ENCODE measurements at regions not wholly inside any gene's neighbourhood (a gene's known extent, or its start where the extent isn't known, plus 50 kb on each side); places are given as distances from the start of the nearest gene placed in this dataset.

DNA sequence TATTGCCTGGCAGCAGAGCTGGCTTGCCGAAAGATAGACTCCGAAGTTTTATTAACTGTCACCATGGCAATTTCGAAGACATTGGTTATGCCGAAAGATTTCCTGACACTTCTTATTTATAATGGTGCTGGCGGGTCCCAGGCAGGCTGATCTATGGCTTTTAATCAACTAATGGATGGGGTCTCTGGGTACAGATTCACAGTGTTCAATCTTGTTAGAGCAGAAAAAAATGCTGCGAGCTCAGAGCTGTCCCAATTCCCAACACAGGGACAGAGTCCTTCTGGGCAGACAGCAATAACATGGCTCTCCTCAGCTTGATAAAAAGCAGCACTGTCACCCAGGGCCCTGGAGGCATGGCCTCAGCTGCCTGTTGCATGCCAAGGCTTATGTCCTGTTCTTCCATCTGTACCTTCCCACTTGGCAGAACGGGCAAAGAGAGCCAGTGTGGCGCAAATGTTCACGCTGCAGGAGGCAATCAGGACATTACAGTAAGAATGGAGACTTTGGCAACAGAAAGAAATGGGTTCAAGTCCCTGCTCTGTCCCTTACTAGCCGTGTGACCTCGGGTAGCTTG, 228.2 kb upstream of the PWP1 start:
- Histone ChIP-seq H3K4me1 (replicated peaks) (no peaks in the 10 kb centered on the region), H3K27me3 (replicated peaks; ENCODE audit: insufficient read depth) (no peaks in the 10 kb centered on the region), H3K27ac (no peak overlapping the region), H3K36me3 (no peaks in the 10 kb centered on the region), H3K9me3 (no peaks in the 10 kb centered on the region), H3K4me3 (no peak overlapping the region)
- no peak for TF ChIP-seq POLR2AphosphoS5 (IDR thresholded peaks at IDR 0.05)
- TF ChIP-seq, protein P1, sequence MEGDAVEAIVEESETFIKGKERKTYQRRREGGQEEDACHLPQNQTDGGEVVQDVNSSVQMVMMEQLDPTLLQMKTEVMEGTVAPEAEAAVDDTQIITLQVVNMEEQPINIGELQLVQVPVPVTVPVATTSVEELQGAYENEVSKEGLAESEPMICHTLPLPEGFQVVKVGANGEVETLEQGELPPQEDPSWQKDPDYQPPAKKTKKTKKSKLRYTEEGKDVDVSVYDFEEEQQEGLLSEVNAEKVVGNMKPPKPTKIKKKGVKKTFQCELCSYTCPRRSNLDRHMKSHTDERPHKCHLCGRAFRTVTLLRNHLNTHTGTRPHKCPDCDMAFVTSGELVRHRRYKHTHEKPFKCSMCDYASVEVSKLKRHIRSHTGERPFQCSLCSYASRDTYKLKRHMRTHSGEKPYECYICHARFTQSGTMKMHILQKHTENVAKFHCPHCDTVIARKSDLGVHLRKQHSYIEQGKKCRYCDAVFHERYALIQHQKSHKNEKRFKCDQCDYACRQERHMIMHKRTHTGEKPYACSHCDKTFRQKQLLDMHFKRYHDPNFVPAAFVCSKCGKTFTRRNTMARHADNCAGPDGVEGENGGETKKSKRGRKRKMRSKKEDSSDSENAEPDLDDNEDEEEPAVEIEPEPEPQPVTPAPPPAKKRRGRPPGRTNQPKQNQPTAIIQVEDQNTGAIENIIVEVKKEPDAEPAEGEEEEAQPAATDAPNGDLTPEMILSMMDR (IDR thresholded peaks at IDR 0.05) = no peak
- TF ChIP-seq POLR2A (IDR thresholded peaks at IDR 0.05) = no peak
- DNase-seq (ENCODE audit: low spot score) = no peak
- intact Hi-C loops (cut with DNase I) = no loop called here
- WGBS = 63% methylated on average over 11 of the region's 11 CpGs

DNA sequence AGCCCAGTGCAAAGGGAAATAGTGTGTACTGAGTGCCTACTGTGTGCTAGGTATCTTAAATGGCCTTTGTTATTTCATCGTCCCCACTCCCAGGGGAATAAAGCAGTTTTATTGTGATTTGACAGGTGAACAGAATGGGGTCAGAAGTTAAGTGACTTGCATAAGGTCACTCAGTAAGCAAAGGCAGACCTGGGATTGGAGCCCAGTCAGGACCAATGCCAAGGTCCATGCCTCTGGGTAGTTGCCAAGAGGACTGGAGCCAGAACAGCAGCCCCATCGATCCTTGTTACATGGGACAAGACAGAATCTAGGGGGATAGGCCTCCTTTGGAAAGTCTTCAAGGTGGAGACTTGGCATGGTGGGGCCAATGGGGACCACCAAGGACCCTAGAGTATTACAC, 227.4 kb upstream of the PWP1 start:
- no peaks in the 10 kb centered on the region for H3K27me3 ChIP-seq (replicated peaks; ENCODE audit: insufficient read depth)
- no peaks in the 10 kb centered on the region for H3K4me1 ChIP-seq (replicated peaks)
- no peak for DNase-seq (ENCODE audit: low spot score)
- H3K4me3 ChIP-seq = no peak overlapping the region
- WGBS = 65% methylated on average over 2 of the region's 2 CpGs
- H3K36me3 ChIP-seq = no peaks in the 10 kb centered on the region
- H3K9me3 ChIP-seq = no peaks in the 10 kb centered on the region
- TF ChIP-seq POLR2A (IDR thresholded peaks at IDR 0.05) (no peak), POLR2AphosphoS5 (IDR thresholded peaks at IDR 0.05) (no peak)
- TF ChIP-seq, protein P1 (IDR thresholded peaks at IDR 0.05) = no peak
- intact Hi-C loops (cut with DNase I) = no loop called here
- no peak overlapping the region for H3K27ac ChIP-seq

DNA sequence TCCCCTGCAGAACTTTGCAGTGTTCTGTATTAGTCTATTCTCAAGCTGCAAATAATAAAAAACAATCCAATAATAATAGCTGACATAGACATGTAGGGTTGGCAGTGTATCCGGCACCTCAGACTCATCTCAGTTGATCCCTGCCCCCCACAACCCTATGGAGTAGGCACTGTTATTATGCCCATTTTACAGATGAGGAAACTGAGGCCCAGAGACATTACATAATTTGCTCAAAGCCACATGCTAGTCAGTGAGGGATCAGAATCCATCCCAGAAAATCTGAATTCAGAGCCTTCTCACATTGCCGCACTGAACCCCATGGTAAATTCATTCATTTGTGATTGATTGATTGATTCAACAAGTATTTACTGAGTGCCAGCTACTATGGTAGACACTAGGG, 226.6 kb upstream of the PWP1 start:
- H3K4me1 ChIP-seq (replicated peaks) = no peaks in the 10 kb centered on the region
- intact Hi-C loops (cut with DNase I) = no loop called here
- H3K9me3 ChIP-seq = no peaks in the 10 kb centered on the region
- H3K27me3 ChIP-seq (replicated peaks; ENCODE audit: insufficient read depth) = no peaks in the 10 kb centered on the region
- DNase-seq (ENCODE audit: low spot score) = no peak
- no peak overlapping the region for H3K27ac ChIP-seq
- 100% methylated on average over 2 of the region's 2 CpGs for WGBS
- no peaks in the 10 kb centered on the region for H3K36me3 ChIP-seq
- TF ChIP-seq POLR2AphosphoS5 (IDR thresholded peaks at IDR 0.05) (no peak), POLR2A (IDR thresholded peaks at IDR 0.05) (no peak)
- TF ChIP-seq, protein P1 (IDR thresholded peaks at IDR 0.05) = no peak
- H3K4me3 ChIP-seq = no peak overlapping the region

DNA sequence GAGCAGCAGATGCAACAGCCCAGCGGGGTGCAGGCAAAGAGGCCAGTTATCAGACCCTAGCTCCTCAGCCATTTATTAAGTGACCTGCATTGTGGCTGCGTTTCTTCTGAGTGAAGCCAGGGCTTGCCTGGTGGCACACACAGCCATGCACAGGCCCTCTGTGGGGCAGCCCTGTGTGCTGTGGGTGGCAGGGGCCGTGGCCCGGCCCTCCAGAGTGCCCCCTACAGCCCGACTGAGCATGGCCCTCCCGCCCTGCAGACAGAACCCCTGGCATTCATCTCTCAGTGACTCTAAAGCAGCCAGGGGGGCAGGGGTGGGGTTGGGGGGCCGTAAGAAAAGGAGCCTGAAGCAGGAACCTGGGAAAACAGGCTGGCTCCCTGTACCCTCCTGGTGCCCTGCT, 226.0 kb upstream of the PWP1 start:
- intact Hi-C loops (cut with DNase I) = no loop called here
- no peak overlapping the region for H3K27ac ChIP-seq
- H3K36me3 ChIP-seq = no peaks in the 10 kb centered on the region
- no peaks in the 10 kb centered on the region for H3K9me3 ChIP-seq
- no peaks in the 10 kb centered on the region for H3K27me3 ChIP-seq (replicated peaks; ENCODE audit: insufficient read depth)
- TF ChIP-seq, protein P1 (IDR thresholded peaks at IDR 0.05) = no peak
- TF ChIP-seq POLR2AphosphoS5 (IDR thresholded peaks at IDR 0.05) = no peak
- no peak for TF ChIP-seq POLR2A (IDR thresholded peaks at IDR 0.05)
- no peak for DNase-seq (ENCODE audit: low spot score)
- H3K4me1 ChIP-seq (replicated peaks) = no peaks in the 10 kb centered on the region
- 70% methylated on average over 6 of the region's 7 CpGs for WGBS
- H3K4me3 ChIP-seq = no peak overlapping the region

DNA sequence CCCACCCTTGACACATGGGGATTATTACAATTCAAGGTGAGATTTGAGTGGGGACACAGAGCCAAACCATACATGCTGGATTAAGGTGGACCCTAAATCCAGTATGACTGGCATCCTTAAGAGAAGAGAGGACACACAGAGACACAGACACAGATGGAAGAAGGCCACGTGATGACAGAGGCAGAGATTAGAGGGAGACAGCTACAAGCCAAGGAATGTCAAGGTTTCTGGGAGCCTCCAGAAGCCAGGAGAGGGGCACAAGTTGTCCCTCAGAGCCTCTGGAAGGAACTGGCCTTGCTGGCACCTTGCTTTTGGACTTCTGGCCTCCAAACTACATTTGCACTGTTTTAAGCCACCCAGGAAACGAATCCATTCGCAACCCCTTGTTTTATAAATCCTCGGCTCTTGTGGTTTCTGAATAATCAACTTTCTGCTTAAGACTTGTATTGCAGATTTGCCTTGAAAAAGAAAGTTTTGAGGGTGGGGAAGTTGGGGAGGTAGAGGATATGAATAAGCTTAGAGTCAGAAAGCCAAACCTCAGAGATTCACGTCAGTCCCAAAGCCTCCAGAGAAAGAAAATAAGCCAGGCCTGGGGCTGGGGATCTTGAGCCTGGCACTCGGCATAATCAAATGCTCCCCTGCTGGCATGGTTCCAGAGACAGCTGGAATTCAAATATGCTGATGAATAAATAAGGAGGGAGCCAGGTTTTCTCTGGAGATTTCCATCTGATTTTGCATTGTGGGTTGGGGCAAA, 224.2 kb upstream of the PWP1 start:
- TF ChIP-seq, protein P1 (IDR thresholded peaks at IDR 0.05) = no peak
- TF ChIP-seq POLR2A (IDR thresholded peaks at IDR 0.05) (no peak), POLR2AphosphoS5 (IDR thresholded peaks at IDR 0.05) (no peak)
- no peaks in the 10 kb centered on the region for H3K9me3 ChIP-seq
- H3K27ac ChIP-seq = no peak overlapping the region
- no peaks in the 10 kb centered on the region for H3K36me3 ChIP-seq
- H3K4me3 ChIP-seq = no peak overlapping the region
- WGBS = 67% methylated on average over 6 of the region's 6 CpGs
- no peaks in the 10 kb centered on the region for H3K4me1 ChIP-seq (replicated peaks)
- DNase-seq (ENCODE audit: low spot score) = no peak
- intact Hi-C loops (cut with DNase I) = no loop called here
- no peaks in the 10 kb centered on the region for H3K27me3 ChIP-seq (replicated peaks; ENCODE audit: insufficient read depth)
